ENCODE measurements at regions not wholly inside any gene's neighbourhood (a gene's known extent, or its start where the extent isn't known, plus 50 kb on each side); places are given as distances from the start of the nearest gene placed in this dataset.

- DNase-seq (ENCODE audit: low read depth, low spot score): no peak
Measured at GRCh38 chr1:87508247-87508787, 179.6 kb downstream of the LMO4 start.

GRCh38 chr1:87510540-87510939, 181.9 kb downstream of the LMO4 start:
- DNase-seq (ENCODE audit: low read depth, low spot score): no peak

GRCh38 chr1:87511449-87511848, 182.8 kb downstream of the LMO4 start:
- DNase-seq (ENCODE audit: low read depth, low spot score): no peak

DNA sequence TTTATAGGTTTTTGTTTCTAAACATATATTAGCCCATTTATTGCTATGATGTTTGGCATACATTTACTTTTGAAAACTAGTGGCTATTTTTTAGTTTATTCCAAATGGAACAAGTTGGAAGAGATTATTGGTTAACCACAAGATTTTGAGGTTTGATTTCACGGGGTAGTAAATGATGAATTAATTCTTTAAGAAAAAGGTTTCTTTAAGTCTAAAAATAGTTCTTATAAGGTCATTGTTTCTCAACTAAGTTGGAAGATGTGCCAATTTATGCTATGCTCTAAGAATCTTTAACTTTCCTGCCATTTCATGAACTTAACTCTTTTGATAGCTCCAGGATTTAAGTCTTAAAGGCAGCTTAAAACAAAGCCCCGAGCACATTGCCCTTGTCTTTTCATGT, 183.8 kb downstream of the LMO4 start:
- DNase-seq (ENCODE audit: low read depth, low spot score): no peak

GRCh38 chr1:87513255-87513654, 184.6 kb downstream of the LMO4 start:
- DNase-seq (ENCODE audit: low read depth, low spot score): no peak

DNA sequence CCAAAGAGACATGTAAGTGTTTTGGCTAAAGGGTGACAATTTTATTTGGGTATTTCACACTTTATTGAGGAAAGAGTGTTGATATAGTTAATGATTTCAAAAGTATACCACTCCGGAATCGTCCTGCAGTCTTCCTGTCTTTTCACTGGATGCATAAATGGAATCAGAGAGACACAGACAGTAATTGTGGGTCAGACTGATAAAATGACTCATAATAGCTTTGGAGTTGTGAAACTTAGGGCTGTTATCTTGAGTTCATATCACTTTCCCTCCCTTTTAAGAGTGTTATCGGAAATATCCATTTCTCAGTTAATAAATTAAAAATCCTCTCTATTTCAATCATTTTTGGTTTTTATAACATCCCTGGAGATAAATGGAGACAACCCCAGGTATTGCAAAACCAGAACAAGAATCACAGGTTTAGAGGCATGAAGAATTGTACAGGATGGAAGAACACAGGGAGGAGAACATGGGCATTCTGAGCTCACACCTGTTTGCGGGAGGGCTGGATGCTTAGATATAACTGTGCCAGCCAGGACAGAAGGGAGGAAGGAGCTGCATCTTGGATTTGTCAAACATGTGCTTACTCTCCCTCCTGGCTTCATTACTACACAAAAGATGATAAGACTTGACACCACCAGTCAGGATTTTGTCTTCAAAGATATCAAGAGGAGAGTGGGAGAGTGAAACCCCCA, 185.4 kb downstream of the LMO4 start:
- no peak for DNase-seq (ENCODE audit: low read depth, low spot score)

- DNase-seq (ENCODE audit: low read depth, low spot score): no peak
Measured at GRCh38 chr1:87515781-87516180, 187.1 kb downstream of the LMO4 start.

- DNase-seq (ENCODE audit: low read depth, low spot score): no peak
Measured at GRCh38 chr1:87518794-87519193, 190.1 kb downstream of the LMO4 start.

- DNase-seq (ENCODE audit: low read depth, low spot score): no peak
Measured at GRCh38 chr1:87521452-87521851, 192.8 kb downstream of the LMO4 start.

- DNase-seq (ENCODE audit: low read depth, low spot score): no peak
Measured at GRCh38 chr1:87523466-87523865, 194.8 kb downstream of the LMO4 start.

DNA sequence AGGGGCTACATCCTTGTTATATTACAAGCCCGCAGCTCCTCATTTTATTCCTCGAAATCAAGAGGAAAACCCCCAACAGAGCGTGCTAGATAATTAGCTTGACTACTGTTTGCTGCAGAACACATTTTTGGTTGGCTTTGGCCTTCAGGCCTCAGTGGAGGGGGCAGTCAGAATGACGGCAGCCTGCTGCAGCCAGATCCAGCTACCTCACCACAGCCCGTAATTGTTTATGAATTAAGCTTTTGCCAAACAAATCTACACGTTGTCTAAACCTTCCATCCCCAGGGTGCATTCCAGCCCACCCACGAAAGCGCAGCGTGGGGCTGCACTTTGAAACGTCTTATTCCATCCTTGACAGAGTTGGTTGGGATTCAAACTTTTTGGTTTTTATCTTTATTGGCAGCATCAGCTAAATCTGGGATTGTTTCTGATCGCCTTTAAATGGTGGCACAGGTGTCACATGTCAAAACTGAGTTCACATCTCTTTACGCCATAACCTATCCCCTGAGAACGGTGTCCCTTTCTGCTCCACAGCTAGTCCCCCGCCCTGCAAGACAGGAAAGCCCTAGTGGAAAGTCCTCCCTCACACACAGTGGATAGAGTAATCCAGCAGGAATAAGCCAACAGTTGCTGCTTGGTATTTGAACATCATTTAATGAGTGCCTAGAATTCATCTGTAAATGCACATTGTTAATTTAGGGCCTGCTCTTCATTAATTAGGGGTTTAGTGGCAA, 195.5 kb downstream of the LMO4 start:
- no peak for DNase-seq (ENCODE audit: low read depth, low spot score)

- no peak for DNase-seq (ENCODE audit: low read depth, low spot score)
Measured at GRCh38 chr1:87528754-87529517, 200.3 kb downstream of the LMO4 start.

GRCh38 chr1:87530042-87530807, 201.5 kb downstream of the LMO4 start:
- no peak for DNase-seq (ENCODE audit: low read depth, low spot score)

DNA sequence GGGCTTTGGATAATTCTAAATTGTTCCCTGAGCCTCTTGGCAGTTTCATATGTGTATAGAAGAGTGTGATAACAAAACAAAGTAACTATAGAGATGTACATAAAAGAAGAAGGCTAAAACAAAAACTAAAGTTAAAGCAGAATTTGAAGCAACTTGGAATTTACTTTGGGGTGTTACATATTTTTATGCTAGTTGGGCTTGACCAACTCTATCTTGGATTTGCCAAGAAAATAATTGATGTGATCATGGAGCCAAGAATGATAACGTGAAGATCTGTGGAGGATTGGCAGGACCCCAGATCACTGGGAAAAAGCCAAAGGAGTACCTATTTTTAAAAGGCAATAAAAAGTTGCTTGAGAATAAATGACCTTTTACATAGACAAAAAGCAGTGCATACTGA, 206.9 kb downstream of the LMO4 start:
- no peak for DNase-seq (ENCODE audit: low read depth, low spot score)

DNA sequence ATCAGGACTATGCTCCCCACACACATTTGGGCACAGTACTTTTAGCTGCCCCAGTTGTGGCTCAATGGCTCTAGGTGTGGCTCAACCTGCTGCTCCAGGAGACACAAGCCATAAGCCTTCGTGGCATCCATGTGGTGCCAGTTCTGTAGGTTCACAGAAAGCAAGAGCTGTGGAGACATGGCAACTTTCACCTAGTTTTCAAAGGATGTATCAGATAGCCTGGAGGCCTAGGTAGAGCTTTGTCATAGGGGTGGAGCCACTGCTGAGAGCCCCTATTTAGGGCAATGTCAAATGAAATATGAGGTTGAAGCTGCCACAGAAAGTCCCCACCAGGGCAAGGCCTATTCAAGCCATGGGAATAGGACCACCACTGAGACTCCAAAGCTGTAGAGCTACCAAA, 210.5 kb downstream of the LMO4 start:
- DNase-seq (ENCODE audit: low read depth, low spot score): no peak

GRCh38 chr1:87542697-87543096, 214.0 kb downstream of the LMO4 start:
- no peak for DNase-seq (ENCODE audit: low read depth, low spot score)

DNA sequence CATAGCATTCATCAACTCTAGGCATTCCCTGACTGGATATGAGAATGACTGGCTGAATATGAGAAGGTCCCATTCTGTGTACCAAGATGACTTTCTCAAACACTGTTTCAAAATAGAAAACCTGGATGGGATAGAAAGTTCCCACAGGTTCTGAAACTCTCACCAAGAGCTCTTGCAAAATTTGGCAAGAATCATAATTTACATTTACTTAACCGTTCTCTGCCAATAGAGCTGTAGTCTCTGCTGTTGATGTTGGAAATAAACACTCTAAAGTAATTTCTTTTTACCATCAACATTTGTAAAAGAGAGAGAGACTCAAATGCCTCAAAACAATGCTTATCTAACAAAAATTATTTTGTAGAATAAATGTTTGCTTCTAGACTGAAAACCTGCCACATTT, 221.1 kb downstream of the LMO4 start:
- no peak for DNase-seq (ENCODE audit: low read depth, low spot score)

GRCh38 chr1:87553511-87553910, 224.8 kb downstream of the LMO4 start:
- no peak for DNase-seq (ENCODE audit: low read depth, low spot score)

DNA sequence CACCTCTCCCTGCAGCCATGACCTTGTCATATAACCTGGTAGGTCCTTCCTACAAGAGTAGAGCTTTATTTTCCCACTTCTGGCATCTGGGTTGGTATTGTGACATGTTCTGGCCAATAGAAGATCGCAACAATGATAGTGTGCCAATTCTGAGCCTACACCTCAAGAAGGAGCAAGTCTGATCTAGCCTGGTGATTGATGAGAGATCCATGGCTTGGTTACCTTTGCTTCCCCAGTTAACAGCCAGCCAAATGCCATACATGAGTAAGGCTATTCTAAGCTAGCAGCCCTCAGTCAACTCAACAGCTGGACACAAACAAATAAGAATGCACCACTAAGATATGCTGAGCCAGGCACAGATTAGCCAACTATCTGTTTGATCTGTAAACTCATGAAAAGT, 226.7 kb downstream of the LMO4 start:
- no peak for DNase-seq (ENCODE audit: low read depth, low spot score)

DNA sequence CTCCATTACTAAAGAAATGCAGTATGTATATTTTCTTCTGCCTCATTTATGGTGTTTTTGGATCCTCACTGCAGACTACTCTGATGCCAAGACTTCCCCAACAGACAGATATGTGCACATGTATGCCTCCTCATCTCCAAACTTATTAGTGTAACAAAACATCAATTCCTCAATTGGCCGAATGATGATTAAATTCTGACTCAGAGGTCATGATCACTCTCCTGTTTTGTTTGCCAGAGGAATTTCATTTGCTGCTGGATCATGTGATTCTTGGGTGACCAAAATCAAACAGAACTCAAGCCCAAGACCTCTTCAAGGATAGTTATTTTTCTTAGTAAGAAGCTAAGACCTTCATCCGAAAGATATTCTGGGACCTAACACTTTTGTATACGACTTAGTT, 227.6 kb downstream of the LMO4 start:
- no peak for DNase-seq (ENCODE audit: low read depth, low spot score)

DNA sequence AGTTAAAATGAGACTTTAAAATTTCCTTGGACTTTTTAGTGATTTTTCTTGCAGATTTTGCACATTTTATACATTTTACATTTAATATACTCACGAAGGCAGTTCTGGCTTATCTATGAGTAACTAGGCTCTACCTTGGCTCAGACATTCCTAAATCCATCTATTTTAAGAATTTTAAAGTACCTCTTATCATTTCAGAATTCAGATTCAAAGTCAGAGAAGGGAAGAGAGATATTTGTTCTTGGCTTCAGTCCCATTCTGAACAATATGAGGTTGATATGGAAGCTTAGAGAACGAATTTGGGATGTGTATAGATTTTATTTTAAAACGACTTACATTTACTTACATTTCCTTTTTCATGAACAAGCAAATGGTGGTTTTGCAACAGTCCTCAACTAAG, 230.2 kb downstream of the LMO4 start:
- DNase-seq (ENCODE audit: low read depth, low spot score): no peak

Measured in pulmonary artery endothelial cell (primary cell).